Peyer's patch (tissue), 4 donors: ENCODE measurements at regions not wholly inside any gene's neighbourhood (a gene's known extent, or its start where the extent isn't known, plus 50 kb on each side); places are given as distances from the start of the nearest gene placed in this dataset.

ENCODE experiments used
- DNase-seq, 3 donors: peaks; one replicate each; pipeline ENCODE4 v3.0.0-alpha.2; 2017 to 2019
- H3K27ac ChIP-seq, 4 donors: fragments of 200-600 bp; sonication (generic); one replicate each; pipeline ENCODE4 v1.5.1; 2016 to 2019
- H3K27me3 ChIP-seq, 2 donors: fragments of 200-600 bp; sonication (generic); one replicate each; pipeline ENCODE4 v1.5.1; 2019
- H3K36me3 ChIP-seq, 3 donors: fragments of 200-600 bp; sonication (generic); one replicate each; pipeline ENCODE4 v1.5.1; 2016 to 2019
- H3K4me1 ChIP-seq, 4 donors: fragments of 200-600 bp; sonication (generic); one replicate each; pipeline ENCODE4 v1.5.1; 2016 to 2019
- H3K4me3 ChIP-seq, 4 donors: fragments of 200-600 bp; sonication (generic); 1 replicate in 3 of 4; 2 replicates in 1 of 4; pipeline ENCODE4 v1.5.1; 2016 to 2019; ENCODE audit warnings: mild to moderate bottlenecking in 1 of 4
- H3K9me3 ChIP-seq, 4 donors: fragments of 200-600 bp; sonication (generic); one replicate each; pipeline ENCODE4 v1.5.1; 2016 to 2019; ENCODE audit warnings: mild to moderate bottlenecking in 1 of 4
- CTCF ChIP-seq, 6 experiments: fragments of 450-650 bp in 4 of 6; fragments of 200-600 bp in 2 of 6; sonication (generic) in 1 of 6; IDR thresholded peaks; one replicate each; pipeline ENCODE4 v1.5.1; 2017 to 2019; ENCODE audit warnings: antibody characterized with exemption in 6 of 6, mild to moderate bottlenecking in 3 of 6, moderate library complexity in 1 of 6
- POLR2A ChIP-seq, 2 donors: fragments of 450-650 bp; IDR thresholded peaks; one replicate each; pipeline ENCODE4 v1.5.1; 2017; ENCODE audit warnings: antibody characterized with exemption in 2 of 2, mild to moderate bottlenecking in 2 of 2, moderate library complexity in 2 of 2

- Histone ChIP-seq H3K4me1 (no peaks in the 10 kb centered on the region), H3K4me3 (no peak overlapping the region), H3K36me3 (no peaks in the 10 kb centered on the region), H3K27ac (no peak overlapping the region), H3K27me3 (no peaks in the 10 kb centered on the region), H3K9me3 (no peaks in the 10 kb centered on the region)
- DNase-seq, result no peak
- TF ChIP-seq CTCF (IDR thresholded peaks at IDR 0.05) (no peak), POLR2A (IDR thresholded peaks at IDR 0.05) (no peak)
Measured at GRCh38 chr10:126722726-126723125, 52.2 kb upstream of the C10orf90 start.

- Histone ChIP-seq H3K27me3 (no peaks in the 10 kb centered on the region), H3K36me3 (no peaks in the 10 kb centered on the region), H3K4me1 (no peaks in the 10 kb centered on the region), H3K4me3 (no peak overlapping the region), H3K9me3 (no peaks in the 10 kb centered on the region), H3K27ac (no peak overlapping the region)
- TF ChIP-seq POLR2A (IDR thresholded peaks at IDR 0.05) (no peak), CTCF (IDR thresholded peaks at IDR 0.05) (no peak)
- no peak for DNase-seq
Measured at GRCh38 chr10:126723226-126723625, 52.7 kb upstream of the C10orf90 start.

GRCh38 chr10:126729314-126729870 is 58.9 kb upstream of the C10orf90 start:
- DNase-seq, result no peak
- no peaks in the 10 kb centered on the region for H3K4me1 ChIP-seq
- no peak overlapping the region for H3K27ac ChIP-seq
- no peak overlapping the region for H3K4me3 ChIP-seq
- no peaks in the 10 kb centered on the region for H3K9me3 ChIP-seq
- H3K36me3 ChIP-seq, result no peaks in the 10 kb centered on the region
- no peaks in the 10 kb centered on the region for H3K27me3 ChIP-seq
- TF ChIP-seq CTCF (IDR thresholded peaks at IDR 0.05) (no peak), POLR2A (IDR thresholded peaks at IDR 0.05) (no peak)

- no peak for DNase-seq
- H3K9me3 ChIP-seq, result no peaks in the 10 kb centered on the region
- H3K4me3 ChIP-seq, result no peak overlapping the region
- H3K27ac ChIP-seq, result no peak overlapping the region
- TF ChIP-seq CTCF (IDR thresholded peaks at IDR 0.05), result no peak
- TF ChIP-seq POLR2A (IDR thresholded peaks at IDR 0.05), result no peak
- H3K4me1 ChIP-seq, result no peaks in the 10 kb centered on the region
- H3K27me3 ChIP-seq, result no peaks in the 10 kb centered on the region
- no peaks in the 10 kb centered on the region for H3K36me3 ChIP-seq
Measured at GRCh38 chr10:126730856-126731609, 60.5 kb upstream of the C10orf90 start.

- Histone ChIP-seq H3K27ac (no peak overlapping the region), H3K4me3 (no peak overlapping the region), H3K4me1 (no peaks in the 10 kb centered on the region), H3K9me3 (no peaks in the 10 kb centered on the region), H3K27me3 (no peaks in the 10 kb centered on the region), H3K36me3 (no peaks in the 10 kb centered on the region)
- TF ChIP-seq CTCF (IDR thresholded peaks at IDR 0.05), result no peak
- no peak for TF ChIP-seq POLR2A (IDR thresholded peaks at IDR 0.05)
- DNase-seq, result no peak
Measured at GRCh38 chr10:126731610-126731990, 61.1 kb upstream of the C10orf90 start.
